ENCODE measurements at regions not wholly inside any gene's neighbourhood (a gene's known extent, or its start where the extent isn't known, plus 50 kb on each side); places are given as distances from the start of the nearest gene placed in this dataset.

DNA sequence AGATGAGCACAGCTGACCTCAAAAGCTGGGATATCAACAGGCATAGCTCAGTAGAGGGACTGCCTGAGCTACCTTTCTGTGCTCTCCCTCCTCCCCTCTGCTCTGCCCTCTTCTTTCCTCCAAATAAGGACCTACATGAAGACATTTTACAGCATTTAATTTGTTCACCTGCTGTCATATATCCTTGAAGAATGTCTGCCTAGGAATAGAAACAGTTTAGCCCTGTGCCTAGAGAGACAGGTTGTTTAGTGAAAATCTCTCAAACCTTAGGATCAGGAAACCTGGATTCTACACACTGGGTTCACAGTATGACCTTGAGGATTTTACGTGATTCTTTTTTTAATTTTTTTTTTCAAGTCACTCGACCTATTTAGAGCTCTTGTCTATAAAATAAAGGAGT is 213.0 kb upstream of the SETBP1 start:
- DNase-seq (no peak), ATAC-seq (no peak)
- TF ChIP-seq POLR2A (IDR thresholded peaks at IDR 0.05): no peak
- TF ChIP-seq, protein P1, sequence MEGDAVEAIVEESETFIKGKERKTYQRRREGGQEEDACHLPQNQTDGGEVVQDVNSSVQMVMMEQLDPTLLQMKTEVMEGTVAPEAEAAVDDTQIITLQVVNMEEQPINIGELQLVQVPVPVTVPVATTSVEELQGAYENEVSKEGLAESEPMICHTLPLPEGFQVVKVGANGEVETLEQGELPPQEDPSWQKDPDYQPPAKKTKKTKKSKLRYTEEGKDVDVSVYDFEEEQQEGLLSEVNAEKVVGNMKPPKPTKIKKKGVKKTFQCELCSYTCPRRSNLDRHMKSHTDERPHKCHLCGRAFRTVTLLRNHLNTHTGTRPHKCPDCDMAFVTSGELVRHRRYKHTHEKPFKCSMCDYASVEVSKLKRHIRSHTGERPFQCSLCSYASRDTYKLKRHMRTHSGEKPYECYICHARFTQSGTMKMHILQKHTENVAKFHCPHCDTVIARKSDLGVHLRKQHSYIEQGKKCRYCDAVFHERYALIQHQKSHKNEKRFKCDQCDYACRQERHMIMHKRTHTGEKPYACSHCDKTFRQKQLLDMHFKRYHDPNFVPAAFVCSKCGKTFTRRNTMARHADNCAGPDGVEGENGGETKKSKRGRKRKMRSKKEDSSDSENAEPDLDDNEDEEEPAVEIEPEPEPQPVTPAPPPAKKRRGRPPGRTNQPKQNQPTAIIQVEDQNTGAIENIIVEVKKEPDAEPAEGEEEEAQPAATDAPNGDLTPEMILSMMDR (IDR thresholded peaks at IDR 0.05 in 4 of 5, conservative IDR thresholded peaks at IDR 0.05 in 1 of 5): no peak
- in situ Hi-C loops (cut with MboI; ENCODE audit: low sequenced_read_pairs in 4 of 4) (no loop called here), intact Hi-C loops (cut with DNase I; ENCODE audit: low total_unique reads) (no loop called here)
- Histone ChIP-seq H3K36me3 (no peaks in the 10 kb centered on the region), H3K27ac (no peak overlapping the region), H3K27me3 (no peaks in the 10 kb centered on the region), H3K4me1 (no peaks in the 10 kb centered on the region), H3K9me3 (no peaks in the 10 kb centered on the region), H3K4me3 (no peak overlapping the region)

DNA sequence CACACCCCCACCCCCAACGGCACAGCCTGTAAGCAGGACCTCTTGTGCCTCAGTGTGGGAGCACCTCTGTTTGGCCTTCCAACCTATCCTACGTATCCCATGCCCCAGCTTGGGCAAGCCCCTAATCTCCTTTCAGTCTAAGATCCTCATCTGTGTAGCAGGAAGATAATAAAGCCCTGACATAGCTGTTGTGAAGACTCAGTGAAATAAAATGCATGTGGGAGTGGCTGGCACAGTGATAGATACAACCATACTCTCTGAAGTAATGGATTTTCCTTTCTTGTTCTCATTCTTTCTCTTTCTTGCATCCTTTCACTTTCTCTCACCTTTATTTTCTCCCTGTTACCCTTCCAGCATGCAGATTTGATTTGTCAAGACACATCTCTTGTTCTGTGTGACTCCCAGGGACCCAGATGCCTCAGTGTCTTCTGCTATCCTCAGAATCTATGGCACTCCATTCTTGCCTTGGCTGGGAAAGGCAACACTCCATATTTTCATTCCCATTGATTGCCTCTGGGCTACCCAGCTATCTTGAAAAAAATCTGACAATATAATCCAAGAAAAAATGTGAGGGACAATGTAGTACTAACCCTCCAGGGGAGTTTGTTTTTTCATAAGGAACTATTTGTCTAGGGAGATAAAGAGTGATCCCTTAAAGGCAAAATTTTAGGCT is 207.2 kb upstream of the SETBP1 start:
- H3K9me3 ChIP-seq: no peaks in the 10 kb centered on the region
- H3K4me3 ChIP-seq: no peak overlapping the region
- no peaks in the 10 kb centered on the region for H3K36me3 ChIP-seq
- no peak for ATAC-seq
- no peaks in the 10 kb centered on the region for H3K4me1 ChIP-seq
- H3K27ac ChIP-seq: no peak overlapping the region
- no peak for TF ChIP-seq POLR2A (IDR thresholded peaks at IDR 0.05)
- TF ChIP-seq, protein P1 (IDR thresholded peaks at IDR 0.05 in 4 of 5, conservative IDR thresholded peaks at IDR 0.05 in 1 of 5): no peak
- DNase-seq: no peak
- intact Hi-C loops (cut with DNase I; ENCODE audit: low total_unique reads) (no loop called here), in situ Hi-C loops (cut with MboI; ENCODE audit: low sequenced_read_pairs in 4 of 4) (no loop called here)
- no peaks in the 10 kb centered on the region for H3K27me3 ChIP-seq

DNA sequence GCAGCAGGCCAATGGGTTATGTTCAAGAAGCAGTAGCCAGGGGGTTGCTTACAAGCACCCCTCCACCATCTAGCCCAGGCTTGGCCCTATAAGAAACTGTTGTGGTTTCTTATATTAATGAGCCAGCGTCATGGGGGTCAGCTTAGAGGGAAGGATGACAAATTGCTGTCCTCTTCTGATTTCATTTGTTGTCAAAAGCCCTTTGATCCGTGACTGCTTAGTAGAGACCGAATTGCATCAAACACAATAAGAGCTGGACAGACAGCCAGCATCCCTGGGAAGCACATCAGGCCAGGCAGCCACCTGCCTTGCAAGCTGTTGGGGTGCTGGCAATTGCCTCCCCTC is 206.6 kb upstream of the SETBP1 start:
- no peak for DNase-seq
- in situ Hi-C loops (cut with MboI; ENCODE audit: low sequenced_read_pairs in 4 of 4): no loop called here
- no peak for ATAC-seq
- no peaks in the 10 kb centered on the region for H3K36me3 ChIP-seq
- intact Hi-C loops (cut with DNase I; ENCODE audit: low total_unique reads): no loop called here
- H3K4me3 ChIP-seq: no peak overlapping the region
- H3K4me1 ChIP-seq: no peaks in the 10 kb centered on the region
- no peak for TF ChIP-seq POLR2A (IDR thresholded peaks at IDR 0.05)
- TF ChIP-seq, protein P1 (IDR thresholded peaks at IDR 0.05 in 4 of 5, conservative IDR thresholded peaks at IDR 0.05 in 1 of 5): no peak
- H3K27ac ChIP-seq: no peak overlapping the region
- no peaks in the 10 kb centered on the region for H3K27me3 ChIP-seq
- H3K9me3 ChIP-seq: no peaks in the 10 kb centered on the region

DNA sequence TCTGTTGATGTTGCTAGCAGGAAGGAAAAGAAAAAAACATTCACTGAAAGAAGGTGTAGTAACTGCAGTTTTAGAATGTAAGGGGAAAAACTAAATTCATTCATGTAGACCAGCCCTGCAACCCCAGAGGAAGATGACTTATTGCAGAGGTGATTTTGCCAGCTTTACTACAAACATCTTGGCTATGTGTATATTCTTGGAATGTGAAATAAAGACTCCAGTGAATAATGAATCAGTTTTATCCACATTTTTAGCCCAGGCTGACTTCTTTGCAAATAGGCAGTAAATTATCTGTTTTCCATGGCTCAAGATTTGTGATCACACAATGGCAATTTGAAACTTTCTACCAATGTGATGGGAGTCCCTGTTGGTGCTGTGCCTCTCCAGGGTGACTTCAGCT is 206.1 kb upstream of the SETBP1 start:
- intact Hi-C loops (cut with DNase I; ENCODE audit: low total_unique reads): no loop called here
- Histone ChIP-seq H3K27ac (no peak overlapping the region), H3K9me3 (no peaks in the 10 kb centered on the region), H3K4me3 (no peak overlapping the region), H3K4me1 (no peaks in the 10 kb centered on the region), H3K27me3 (no peaks in the 10 kb centered on the region), H3K36me3 (no peaks in the 10 kb centered on the region)
- no peak for DNase-seq
- ATAC-seq: no peak
- TF ChIP-seq POLR2A (IDR thresholded peaks at IDR 0.05): no peak
- TF ChIP-seq, protein P1 (IDR thresholded peaks at IDR 0.05 in 4 of 5, conservative IDR thresholded peaks at IDR 0.05 in 1 of 5): no peak
- in situ Hi-C loops (cut with MboI; ENCODE audit: low sequenced_read_pairs in 4 of 4): no loop called here

DNA sequence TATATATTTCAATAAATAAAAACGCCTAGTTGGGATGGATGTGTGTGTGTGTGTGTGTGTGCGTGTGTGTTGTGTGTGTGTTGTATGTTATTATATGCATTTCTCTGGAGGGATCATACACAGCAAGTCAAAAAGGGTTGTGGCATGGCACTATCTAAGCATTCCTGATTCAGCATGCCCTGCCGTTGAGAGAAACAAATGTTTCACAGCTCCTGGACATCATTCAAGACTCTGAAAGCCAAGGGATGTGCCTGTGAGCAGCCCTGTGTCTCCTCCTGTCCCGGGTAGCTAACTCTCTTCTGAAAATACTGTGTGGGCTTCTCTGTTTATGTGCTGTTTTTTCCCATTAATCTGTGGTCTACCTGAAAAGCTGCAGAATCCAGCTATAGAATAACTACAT is 197.9 kb upstream of the SETBP1 start:
- no peaks in the 10 kb centered on the region for H3K27me3 ChIP-seq
- intact Hi-C loops (cut with DNase I; ENCODE audit: low total_unique reads): no loop called here
- ATAC-seq: no peak
- no peak for DNase-seq
- H3K27ac ChIP-seq: no peak overlapping the region
- H3K4me1 ChIP-seq: no peaks in the 10 kb centered on the region
- H3K36me3 ChIP-seq: no peaks in the 10 kb centered on the region
- no peak overlapping the region for H3K4me3 ChIP-seq
- H3K9me3 ChIP-seq: no peaks in the 10 kb centered on the region
- no peak for TF ChIP-seq POLR2A (IDR thresholded peaks at IDR 0.05)
- TF ChIP-seq, protein P1 (IDR thresholded peaks at IDR 0.05 in 4 of 5, conservative IDR thresholded peaks at IDR 0.05 in 1 of 5): no peak
- in situ Hi-C loops (cut with MboI; ENCODE audit: low sequenced_read_pairs in 4 of 4): no loop called here
